Testis (tissue), 2 donors: ENCODE measurements at regions not wholly inside any gene's neighbourhood (a gene's known extent, or its start where the extent isn't known, plus 50 kb on each side); places are given as distances from the start of the nearest gene placed in this dataset.

Source experiments
- DNase-seq: peaks from one replicate; pipeline ENCODE4 v3.0.0-alpha.2; 2019
- H3K27ac ChIP-seq, 2 donors: fragments of 200-600 bp; sonication (generic); one replicate each; pipeline ENCODE4 v1.5.1; 2019
- H3K27me3 ChIP-seq: fragments of 200-600 bp; sonication (generic); one replicate; pipeline ENCODE4 v1.5.1; 2019
- H3K36me3 ChIP-seq: fragments of 200-600 bp; sonication (generic); one replicate; pipeline ENCODE4 v1.5.1; 2017; ENCODE audit warnings: low read depth; ENCODE audit errors: missing control alignments
- H3K4me1 ChIP-seq: fragments of 200-600 bp; sonication (generic); one replicate; pipeline ENCODE4 v1.5.1; 2019
- H3K4me3 ChIP-seq, 2 donors: fragments of 200-600 bp; sonication (generic); one replicate each; pipeline ENCODE4 v1.5.1; 2017 to 2019
- H3K9me3 ChIP-seq: fragments of 200-600 bp; sonication (generic); one replicate; pipeline ENCODE4 v1.5.1; 2017
- CTCF ChIP-seq, 3 experiments: fragments of 450-650 bp in 2 of 3; fragments of 200-600 bp in 1 of 3; sonication (generic) in 1 of 3; IDR thresholded peaks; one replicate each; pipeline ENCODE4 v1.5.1; 2016 to 2019; ENCODE audit warnings: antibody characterized with exemption in 3 of 3, mild to moderate bottlenecking in 2 of 3, moderate library complexity in 1 of 3
- POLR2A ChIP-seq: fragments of 450-650 bp; IDR thresholded peaks from one replicate; pipeline ENCODE4 v1.6.1; 2017; ENCODE audit warnings: antibody characterized with exemption, mild to moderate bottlenecking, moderate library complexity
- WGBS, 2 donors: methylation state at CpG; one replicate each; pipeline ENCODE4 v1.1.5; 2018; 5-methylcytosine and 5-hydroxymethylcytosine counted together
- intact Hi-C: fragments of 100-400 bp; cut with DNase I; formaldehyde crosslinking; loops from one replicate; pipeline ENCODE4 v1.15.1; 2023; ENCODE audit warnings: low total_unique reads

GRCh38 chr7:82757-83155, 109.6 kb upstream of the FAM20C start:
- H3K27me3 ChIP-seq = no peaks in the 10 kb centered on the region
- DNase-seq = peak; percentile 7
- TF ChIP-seq POLR2A (no peak), CTCF (IDR thresholded peaks at IDR 0.05) (no peak)
- intact Hi-C loops = no loop called here
- H3K36me3 ChIP-seq = no peaks in the 10 kb centered on the region
- WGBS, 2 donors = 96% methylated on average over 11 of the region's 11 CpGs
- no peaks in the 10 kb centered on the region for H3K9me3 ChIP-seq
- no peaks in the 10 kb centered on the region for H3K4me1 ChIP-seq
- H3K4me3 ChIP-seq = no peak overlapping the region
- no peak overlapping the region for H3K27ac ChIP-seq

GRCh38 chr7:83441-83840, 108.9 kb upstream of the FAM20C start:
- no peak overlapping the region for H3K27ac ChIP-seq
- intact Hi-C loops = no loop called here
- H3K27me3 ChIP-seq = no peaks in the 10 kb centered on the region
- no peak for TF ChIP-seq CTCF (IDR thresholded peaks at IDR 0.05)
- TF ChIP-seq POLR2A = no peak
- no peaks in the 10 kb centered on the region for H3K9me3 ChIP-seq
- H3K4me1 ChIP-seq = no peaks in the 10 kb centered on the region
- 78 to 80% methylated on average over 1 to 12 of the region's 12 CpGs for WGBS, 2 donors
- no peaks in the 10 kb centered on the region for H3K36me3 ChIP-seq
- no peak overlapping the region for H3K4me3 ChIP-seq
- DNase-seq = peak; percentile 8

- no peaks in the 10 kb centered on the region for H3K27me3 ChIP-seq
- no peak for DNase-seq
- no peak overlapping the region for H3K4me3 ChIP-seq
- WGBS, 2 donors = 90 to 94% methylated on average over 12 to 25 of the region's 25 CpGs
- no peaks in the 10 kb centered on the region for H3K9me3 ChIP-seq
- TF ChIP-seq POLR2A = no peak
- no peak for TF ChIP-seq CTCF (IDR thresholded peaks at IDR 0.05)
- no peaks in the 10 kb centered on the region for H3K36me3 ChIP-seq
- H3K4me1 ChIP-seq = no peaks in the 10 kb centered on the region
- H3K27ac ChIP-seq = no peak overlapping the region
- intact Hi-C loops = no loop called here
Observed at GRCh38 chr7:83861-84632, 108.3 kb upstream of the FAM20C start.

GRCh38 chr7:84633-85020, 107.7 kb upstream of the FAM20C start:
- Histone ChIP-seq H3K9me3 (no peaks in the 10 kb centered on the region), H3K4me1 (no peaks in the 10 kb centered on the region), H3K4me3 (no peak overlapping the region), H3K27me3 (no peaks in the 10 kb centered on the region), H3K27ac (no peak overlapping the region), H3K36me3 (no peaks in the 10 kb centered on the region)
- WGBS, 2 donors = 88 to 92% methylated on average over 7 to 11 of the region's 11 CpGs
- TF ChIP-seq POLR2A (no peak), CTCF (IDR thresholded peaks at IDR 0.05) (no peak)
- intact Hi-C loops = no loop called here
- DNase-seq = no peak
